ENCODE measurements at regions not wholly inside any gene's neighbourhood (a gene's known extent, or its start where the extent isn't known, plus 50 kb on each side); places are given as distances from the start of the nearest gene placed in this dataset.
A peak's percentile ranks its signal among the peaks of the same experiment; 100 is the strongest.
"Not testable (repeated sequence)": the region's sequence is repeated elsewhere in the genome, so short reads cannot be mapped to it uniquely, and the experiment has no call there.

DNA sequence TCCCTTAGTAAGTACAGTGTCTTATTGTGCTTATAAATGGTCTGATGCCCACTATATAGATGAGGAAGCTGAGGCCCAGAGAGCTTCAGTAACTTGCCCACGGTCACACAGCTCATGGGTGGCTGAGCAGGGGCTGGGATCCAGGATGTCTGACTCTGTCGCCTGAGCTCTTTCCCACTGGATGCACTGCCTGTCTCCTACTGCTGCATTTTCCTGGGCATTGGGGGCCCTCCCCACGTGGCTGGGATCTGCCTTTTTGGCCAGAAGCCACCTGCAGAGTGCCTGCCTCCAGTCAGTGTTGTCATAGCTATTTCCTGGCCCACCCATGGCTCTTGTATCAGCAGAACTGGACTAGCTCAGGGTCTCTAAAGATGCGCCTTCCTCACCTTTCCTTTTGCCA, 57.5 kb upstream of the TAMM41 start:
- TF ChIP-seq CTCF (IDR thresholded peaks at IDR 0.05; ENCODE audit: low read depth, low read length) (no peak), MYC (IDR thresholded peaks at IDR 0.05; ENCODE audit: low read depth, low read length) (no peak), POLR2A (IDR thresholded peaks at IDR 0.05; ENCODE audit: extremely low read depth, insufficient read length) (no peak)
- TF ChIP-seq, protein P1, sequence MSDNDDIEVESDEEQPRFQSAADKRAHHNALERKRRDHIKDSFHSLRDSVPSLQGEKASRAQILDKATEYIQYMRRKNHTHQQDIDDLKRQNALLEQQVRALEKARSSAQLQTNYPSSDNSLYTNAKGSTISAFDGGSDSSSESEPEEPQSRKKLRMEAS (IDR thresholded peaks at IDR 0.05; ENCODE audit: low read depth, low read length) = no peak
- no peak for DNase-seq (ENCODE audit: low read depth)
- no peak overlapping the region for H3K4me3 ChIP-seq (ENCODE audit: low read depth, low read length)

DNA sequence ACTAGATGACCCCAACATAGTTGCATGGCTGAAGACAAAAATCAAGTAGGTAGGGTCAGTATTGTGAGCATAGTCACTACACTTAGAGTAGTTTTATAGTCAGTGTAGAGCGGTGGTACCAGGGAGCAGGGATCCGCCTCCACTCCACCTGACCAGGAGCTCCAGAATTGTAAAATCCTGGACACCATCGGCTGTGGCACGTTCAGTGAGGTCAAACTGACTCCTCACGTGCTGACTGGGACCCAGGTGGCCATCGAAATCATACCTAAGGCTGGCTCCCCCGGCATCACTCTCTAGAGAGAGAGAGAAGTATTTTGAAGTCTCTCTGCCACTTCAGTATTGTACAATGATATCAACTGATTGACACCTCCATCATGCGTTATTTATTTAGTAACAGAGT, 59.7 kb upstream of the TAMM41 start:
- no peak for DNase-seq (ENCODE audit: low read depth)
- TF ChIP-seq MYC (IDR thresholded peaks at IDR 0.05; ENCODE audit: low read depth, low read length) (no peak), POLR2A (IDR thresholded peaks at IDR 0.05; ENCODE audit: extremely low read depth, insufficient read length) (no peak), CTCF (IDR thresholded peaks at IDR 0.05; ENCODE audit: low read depth, low read length) (no peak)
- TF ChIP-seq, protein P1 (IDR thresholded peaks at IDR 0.05; ENCODE audit: low read depth, low read length) = no peak
- H3K4me3 ChIP-seq (ENCODE audit: low read depth, low read length) = no peak overlapping the region

GRCh38 chr3:11907667-11908660, 61.3 kb upstream of the TAMM41 start:
- peak; percentile 15 for DNase-seq (ENCODE audit: low read depth)
- TF ChIP-seq POLR2A (IDR thresholded peaks at IDR 0.05; ENCODE audit: extremely low read depth, insufficient read length) = no peak
- H3K4me3 ChIP-seq (ENCODE audit: low read depth, low read length) = no peak overlapping the region

GRCh38 chr3:11908981-11909698, 62.5 kb upstream of the TAMM41 start:
- DNase-seq (ENCODE audit: low read depth) = no peak
- TF ChIP-seq POLR2A (IDR thresholded peaks at IDR 0.05; ENCODE audit: extremely low read depth, insufficient read length) (no peak), MYC (IDR thresholded peaks at IDR 0.05; ENCODE audit: low read depth, low read length) (no peak), CTCF (IDR thresholded peaks at IDR 0.05; ENCODE audit: low read depth, low read length) (no peak)
- TF ChIP-seq, protein P1 (IDR thresholded peaks at IDR 0.05; ENCODE audit: low read depth, low read length) = no peak
- no peak overlapping the region for H3K4me3 ChIP-seq (ENCODE audit: low read depth, low read length)

- no peak overlapping the region for H3K4me3 ChIP-seq (ENCODE audit: low read depth, low read length)
- no peak for DNase-seq (ENCODE audit: low read depth)
- TF ChIP-seq CTCF (IDR thresholded peaks at IDR 0.05; ENCODE audit: low read depth, low read length) = no peak
- TF ChIP-seq POLR2A (IDR thresholded peaks at IDR 0.05; ENCODE audit: extremely low read depth, insufficient read length) = no peak
- TF ChIP-seq, protein P1 (IDR thresholded peaks at IDR 0.05; ENCODE audit: low read depth, low read length) = no peak
- no peak for TF ChIP-seq MYC (IDR thresholded peaks at IDR 0.05; ENCODE audit: low read depth, low read length)
Measured at GRCh38 chr3:11909726-11910125, 63.0 kb upstream of the TAMM41 start.

GRCh38 chr3:11910216-11910930, 63.7 kb upstream of the TAMM41 start:
- not testable (repeated sequence) for H3K4me3 ChIP-seq (ENCODE audit: low read depth, low read length); DNase-seq (ENCODE audit: low read depth)

Measured in NB4 (cell line).